Natural killer cell (primary cell): ENCODE measurements at regions not wholly inside any gene's neighbourhood (a gene's known extent, or its start where the extent isn't known, plus 50 kb on each side); places are given as distances from the start of the nearest gene placed in this dataset.
"Not testable (repeated sequence)": the region's sequence is repeated elsewhere in the genome, so short reads cannot be mapped to it uniquely, and the experiment has no call there.

ENCODE experiments used
- ATAC-seq, 3 donors: fragments of 150-1000 bp in 2 of 3; fragments of 200-7000 bp in 1 of 3; cut with Tn5 transposase; 1 replicate in 1 of 3; 2 replicates in 2 of 3; pipeline ENCODE4 v1.10.0; 2021; ENCODE audit warnings: mild to moderate bottlenecking in 2 of 3, moderate library complexity in 2 of 3
- DNase-seq, 2 donors: peaks; one replicate each; pipeline versions ENCODE4 v3.0.0 to v3.0.0-alpha.2; 2013 to 2021; ENCODE audit warnings: mixed read lengths in 1 of 2
- H3K27ac ChIP-seq: one replicate; pipeline ENCODE4 v1.5.1; 2013; ENCODE audit warnings: mild to moderate bottlenecking, low read length
- H3K27me3 ChIP-seq: one replicate; pipeline ENCODE4 v1.6.1; 2013; ENCODE audit warnings: low read length; ENCODE audit not compliant: control insufficient read depth, insufficient read depth
- H3K36me3 ChIP-seq: one replicate; pipeline ENCODE4 v1.6.1; 2013; ENCODE audit warnings: low read length; ENCODE audit not compliant: control insufficient read depth, insufficient read depth
- H3K4me1 ChIP-seq: one replicate; pipeline ENCODE4 v1.6.1; 2013; ENCODE audit warnings: low read length; ENCODE audit not compliant: control insufficient read depth, insufficient read depth
- H3K4me3 ChIP-seq: one replicate; pipeline ENCODE4 v1.5.1; 2013; ENCODE audit warnings: low read length
- H3K9me3 ChIP-seq: one replicate; pipeline ENCODE4 v1.6.1; 2013; ENCODE audit warnings: low read length; ENCODE audit not compliant: control insufficient read depth, insufficient read depth
- H3K27ac Mint-ChIP-seq, 2 donors: one replicate each; pipeline ENCODE4 v1.8.0; 2022; ENCODE audit warnings: mild to moderate bottlenecking in 2 of 2, mixed read lengths in 2 of 2, moderate library complexity in 1 of 2
- H3K27me3 Mint-ChIP-seq, 2 donors: one replicate each; pipeline ENCODE4 v1.8.0; 2022; ENCODE audit warnings: low read depth in 2 of 2, mixed read lengths in 2 of 2
- H3K36me3 Mint-ChIP-seq: one replicate; pipeline ENCODE4 v1.8.0; 2022; ENCODE audit warnings: mixed read lengths
- H3K4me1 Mint-ChIP-seq, 2 donors: one replicate each; pipeline ENCODE4 v1.8.0; 2022; ENCODE audit warnings: mixed read lengths in 2 of 2
- H3K4me3 Mint-ChIP-seq: one replicate; pipeline ENCODE4 v1.8.0; 2022; ENCODE audit warnings: mild to moderate bottlenecking, moderate library complexity, mixed read lengths
- H3K9me3 Mint-ChIP-seq, 2 donors: one replicate each; pipeline ENCODE4 v1.8.0; 2022; ENCODE audit warnings: mixed read lengths in 2 of 2
- WGBS: methylation state at CpG from one replicate; pipeline ENCODE4 v1.1.7; 2013; ENCODE audit warnings: missing lambda C conversion rate; ENCODE audit not compliant: insufficient coverage; 5-methylcytosine and 5-hydroxymethylcytosine counted together
- intact Hi-C: fragments of 100-400 bp; cut with micrococcal nuclease; formaldehyde crosslinking; loops from one replicate; pipeline ENCODE4 v1.14.2; 2022
- TF ChIP-seq, protein P1 (sequence below): fragments of 200-600 bp; IDR thresholded peaks from one replicate; pipeline ENCODE4 v1.8.0; 2022; ENCODE audit warnings: antibody characterized with exemption

DNA sequence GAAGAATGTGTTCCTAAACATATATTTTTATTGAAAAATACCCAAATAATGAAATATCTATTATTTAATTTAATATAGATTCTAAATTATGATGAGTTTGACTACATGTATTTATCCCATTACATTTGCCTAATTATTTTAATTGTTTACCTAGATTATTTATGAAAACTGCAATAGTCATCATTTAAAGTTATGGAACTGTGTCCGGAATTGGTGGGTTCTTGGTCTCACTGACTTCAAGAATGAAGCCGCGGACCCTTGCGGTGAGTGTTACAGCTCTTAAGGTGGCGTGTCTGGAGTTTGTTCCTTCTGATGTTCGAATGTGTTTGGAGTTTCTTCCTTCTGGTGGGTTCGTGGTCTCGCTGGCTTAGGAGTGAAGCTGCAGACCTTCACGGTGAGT is 96.5 kb downstream of the CHCHD4 start:
- H3K9me3 ChIP-seq, H3K27me3 ChIP-seq, H3K9me3 Mint-ChIP-seq, H3K4me1 Mint-ChIP-seq, H3K36me3 ChIP-seq, intact Hi-C loops, H3K4me1 ChIP-seq, H3K4me3 Mint-ChIP-seq, DNase-seq, H3K27ac Mint-ChIP-seq, ATAC-seq, H3K27ac ChIP-seq, H3K4me3 ChIP-seq: not testable (repeated sequence)
- peaks cover 10 to 34% of the 10 kb centered on the region in 2 donors for H3K27me3 Mint-ChIP-seq
- peaks cover 11% of the 10 kb centered on the region for H3K36me3 Mint-ChIP-seq
- WGBS, result 96% methylated on average over 5 of the region's 9 CpGs

GRCh38 chr3:14019459-14019858 is 105.2 kb downstream of the CHCHD4 start:
- Mint-ChIP-seq H3K27me3 (peaks cover 17 to 40% of the 10 kb centered on the region in 2 donors), H3K27ac (no peak overlapping the region), H3K4me1 (no peaks in the 10 kb centered on the region), H3K36me3 (peaks cover 20% of the 10 kb centered on the region), H3K4me3 (no peak overlapping the region), H3K9me3 (no peaks in the 10 kb centered on the region)
- H3K9me3 ChIP-seq, result no peaks in the 10 kb centered on the region
- TF ChIP-seq, protein P1, sequence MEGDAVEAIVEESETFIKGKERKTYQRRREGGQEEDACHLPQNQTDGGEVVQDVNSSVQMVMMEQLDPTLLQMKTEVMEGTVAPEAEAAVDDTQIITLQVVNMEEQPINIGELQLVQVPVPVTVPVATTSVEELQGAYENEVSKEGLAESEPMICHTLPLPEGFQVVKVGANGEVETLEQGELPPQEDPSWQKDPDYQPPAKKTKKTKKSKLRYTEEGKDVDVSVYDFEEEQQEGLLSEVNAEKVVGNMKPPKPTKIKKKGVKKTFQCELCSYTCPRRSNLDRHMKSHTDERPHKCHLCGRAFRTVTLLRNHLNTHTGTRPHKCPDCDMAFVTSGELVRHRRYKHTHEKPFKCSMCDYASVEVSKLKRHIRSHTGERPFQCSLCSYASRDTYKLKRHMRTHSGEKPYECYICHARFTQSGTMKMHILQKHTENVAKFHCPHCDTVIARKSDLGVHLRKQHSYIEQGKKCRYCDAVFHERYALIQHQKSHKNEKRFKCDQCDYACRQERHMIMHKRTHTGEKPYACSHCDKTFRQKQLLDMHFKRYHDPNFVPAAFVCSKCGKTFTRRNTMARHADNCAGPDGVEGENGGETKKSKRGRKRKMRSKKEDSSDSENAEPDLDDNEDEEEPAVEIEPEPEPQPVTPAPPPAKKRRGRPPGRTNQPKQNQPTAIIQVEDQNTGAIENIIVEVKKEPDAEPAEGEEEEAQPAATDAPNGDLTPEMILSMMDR, result no peak
- intact Hi-C loops, result no loop called here
- WGBS, result 66% methylated on average over 4 of the region's 4 CpGs
- no peaks in the 10 kb centered on the region for H3K27me3 ChIP-seq
- no peak overlapping the region for H3K4me3 ChIP-seq
- ATAC-seq (no peak), DNase-seq (no peak)
- H3K27ac ChIP-seq, result no peak overlapping the region
- no peaks in the 10 kb centered on the region for H3K36me3 ChIP-seq
- H3K4me1 ChIP-seq, result no peaks in the 10 kb centered on the region

GRCh38 chr3:14016900-14017475 is 107.7 kb downstream of the CHCHD4 start:
- DNase-seq, result no peak
- no peak overlapping the region for H3K27ac ChIP-seq
- H3K36me3 ChIP-seq, result no peaks in the 10 kb centered on the region
- Mint-ChIP-seq H3K36me3 (peaks cover 10% of the 10 kb centered on the region), H3K27ac (no peak overlapping the region), H3K9me3 (peaks cover 2 to 5% of the 10 kb centered on the region in 2 donors), H3K27me3 (peaks cover 15 to 27% of the 10 kb centered on the region in 2 donors), H3K4me3 (no peak overlapping the region), H3K4me1 (no peaks in the 10 kb centered on the region)
- ATAC-seq, result no peak
- H3K4me3 ChIP-seq, result no peak overlapping the region
- no peaks in the 10 kb centered on the region for H3K9me3 ChIP-seq
- H3K27me3 ChIP-seq, result no peaks in the 10 kb centered on the region
- no peaks in the 10 kb centered on the region for H3K4me1 ChIP-seq
- intact Hi-C loops, result no loop called here
- TF ChIP-seq, protein P1, result no peak
- 95% methylated on average over 8 of the region's 8 CpGs for WGBS

DNA sequence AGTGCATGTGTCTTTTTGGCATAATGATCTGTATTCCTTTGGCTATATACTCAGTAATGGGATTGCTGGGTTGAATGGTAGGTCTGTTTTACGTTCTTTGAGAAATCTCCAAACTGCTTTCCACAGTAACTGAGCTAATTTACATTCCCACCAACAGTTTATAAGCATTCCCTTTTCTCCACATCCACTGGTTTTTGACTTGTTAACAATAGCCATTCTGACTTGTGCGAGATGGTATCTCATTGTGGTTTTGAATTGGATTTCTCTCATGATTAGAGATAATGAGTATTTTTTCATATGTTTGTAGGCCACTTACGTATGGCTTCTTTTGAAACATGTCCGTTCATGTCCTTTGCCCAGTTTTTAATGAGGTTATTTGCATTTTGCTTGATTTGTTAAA is 117.7 kb downstream of the CHCHD4 start:
- no peaks in the 10 kb centered on the region for H3K9me3 ChIP-seq
- H3K9me3 Mint-ChIP-seq, result no peaks in the 10 kb centered on the region
- no peaks in the 10 kb centered on the region for H3K4me1 Mint-ChIP-seq
- H3K4me1 ChIP-seq, result no peaks in the 10 kb centered on the region
- no peaks in the 10 kb centered on the region for H3K36me3 Mint-ChIP-seq
- no peaks in the 10 kb centered on the region for H3K36me3 ChIP-seq
- TF ChIP-seq, protein P1, result no peak
- H3K27me3 Mint-ChIP-seq, result peaks cover 19 to 38% of the 10 kb centered on the region in 2 donors
- ATAC-seq, result no peak
- no peaks in the 10 kb centered on the region for H3K27me3 ChIP-seq
- no peak overlapping the region for H3K27ac Mint-ChIP-seq
- H3K4me3 ChIP-seq, result no peak overlapping the region
- no peak for DNase-seq
- H3K27ac ChIP-seq, result no peak overlapping the region
- 91% methylated on average over 3 of the region's 4 CpGs for WGBS
- no peak overlapping the region for H3K4me3 Mint-ChIP-seq
- intact Hi-C loops, result no loop called here
